Ovary (tissue), 7 donors: ENCODE measurements at regions not wholly inside any gene's neighbourhood (a gene's known extent, or its start where the extent isn't known, plus 50 kb on each side); places are given as distances from the start of the nearest gene placed in this dataset.

ENCODE experiments used
- DNase-seq, 5 donors: peaks; one replicate each; pipeline ENCODE4 v3.0.0-alpha.2; 2019 to 2020
- H3K27ac ChIP-seq, 2 donors: fragments of 200-600 bp; one replicate each; pipeline versions ENCODE4 v1.5.1 to v1.8.0; 2019 to 2022
- H3K27me3 ChIP-seq: fragments of 200-600 bp; one replicate; pipeline ENCODE4 v1.8.0; 2022
- H3K36me3 ChIP-seq: fragments of 200-600 bp; sonication (generic); one replicate; pipeline ENCODE4 v1.5.1; 2019
- H3K4me1 ChIP-seq: one replicate; pipeline ENCODE4 v1.8.1; 2013; ENCODE audit warnings: mild to moderate bottlenecking, moderate library complexity; ENCODE audit not compliant: insufficient read depth
- H3K4me3 ChIP-seq: fragments of 200-600 bp; sonication (generic); one replicate; pipeline ENCODE4 v1.5.1; 2017
- H3K9me3 ChIP-seq, 2 donors: fragments of 200-600 bp in 1 of 2; sonication (generic) in 1 of 2; one replicate each; pipeline versions ENCODE4 v1.5.1 to v1.8.1; 2013 to 2019; ENCODE audit warnings: mild to moderate bottlenecking in 1 of 2, moderate library complexity in 1 of 2
- CTCF ChIP-seq, 3 donors: fragments of 450-650 bp in 2 of 3; fragments of 200-600 bp in 1 of 3; IDR thresholded peaks; one replicate each; pipeline versions ENCODE4 v1.5.1 to v1.8.0; 2016 to 2022; ENCODE audit warnings: antibody characterized with exemption in 3 of 3, mild to moderate bottlenecking in 1 of 3
- EP300 ChIP-seq: sonication (generic); formaldehyde crosslinking; IDR thresholded peaks from one replicate; pipeline ENCODE4 v1.6.1; 2017; ENCODE audit warnings: antibody characterized with exemption
- POLR2A ChIP-seq: fragments of 450-650 bp; IDR thresholded peaks from one replicate; pipeline ENCODE4 v1.6.1; 2017; ENCODE audit warnings: antibody characterized with exemption, mild to moderate bottlenecking, moderate library complexity
- WGBS, 3 donors: extraction: QIAGEN DNeasy Blood & Tissue Kit in 1 of 3; methylation state at CpG; one replicate each; pipeline versions ENCODE4 v1.1.5 to v1.1.7; 2013 to 2017; 5-methylcytosine and 5-hydroxymethylcytosine counted together
- intact Hi-C, 4 donors: fragments of 100-400 bp; cut with DNase I; formaldehyde crosslinking; loops; one replicate each; pipeline versions ENCODE4 v1.11.0 to v1.15.1; 2022 to 2023
- donor health status: DM: no; HTN: no; CAD: no; lungs with moderate emphysema.
- donor health status: DM: no; HTN: no; CAD: no.
- donor health status: Bipolar disorder and iron deficiency.
- donor health status: DM: no; HTN: no; CAD: no.
- donor health status: DM: yes; HTN: yes; CAD: no.

- Histone ChIP-seq H3K9me3 (no peaks in the 10 kb centered on the region), H3K4me1 (peaks cover 7% of the 10 kb centered on the region), H3K27ac (no peak overlapping the region), H3K36me3 (no peaks in the 10 kb centered on the region), H3K4me3 (no peak overlapping the region), H3K27me3 (no peaks in the 10 kb centered on the region)
- WGBS, 3 donors, result 91 to 98% (median 97%) methylated on average over 1 of the region's 1 CpG
- intact Hi-C loops, result no loop called here
- DNase-seq, result no peak
- TF ChIP-seq EP300, result no peak
- TF ChIP-seq POLR2A, result no peak
- TF ChIP-seq CTCF (IDR thresholded peaks at IDR 0.05), result no peak
Measured at GRCh38 chr6:140175486-140175885, 801.0 kb upstream of the CITED2 start.

- 96 to 100% (median 96%) methylated on average over 2 of the region's 2 CpGs for WGBS, 3 donors
- Histone ChIP-seq H3K27ac (no peak overlapping the region), H3K36me3 (no peaks in the 10 kb centered on the region), H3K27me3 (no peaks in the 10 kb centered on the region), H3K9me3 (no peaks in the 10 kb centered on the region), H3K4me1 (peaks cover 7% of the 10 kb centered on the region), H3K4me3 (no peak overlapping the region)
- DNase-seq, result no peak
- intact Hi-C loops, result no loop called here
- TF ChIP-seq POLR2A (no peak), CTCF (IDR thresholded peaks at IDR 0.05) (no peak), EP300 (no peak)
Measured at GRCh38 chr6:140174524-140174923, 800.1 kb upstream of the CITED2 start.

GRCh38 chr6:140168365-140168764, 793.9 kb upstream of the CITED2 start:
- Histone ChIP-seq H3K9me3 (no peaks in the 10 kb centered on the region), H3K4me1 (no peaks in the 10 kb centered on the region), H3K36me3 (no peaks in the 10 kb centered on the region), H3K27ac (no peak overlapping the region), H3K4me3 (no peak overlapping the region), H3K27me3 (no peaks in the 10 kb centered on the region)
- intact Hi-C loops, result no loop called here
- no peak for DNase-seq
- TF ChIP-seq POLR2A (no peak), EP300 (no peak), CTCF (IDR thresholded peaks at IDR 0.05) (no peak)
- 96 to 98% (median 97%) methylated on average over 3 of the region's 3 CpGs for WGBS, 3 donors

- 94 to 97% (median 95%) methylated on average over 1 of the region's 1 CpG for WGBS, 3 donors
- intact Hi-C loops, result no loop called here
- Histone ChIP-seq H3K4me3 (no peak overlapping the region), H3K4me1 (no peaks in the 10 kb centered on the region), H3K36me3 (no peaks in the 10 kb centered on the region), H3K27me3 (no peaks in the 10 kb centered on the region), H3K9me3 (no peaks in the 10 kb centered on the region), H3K27ac (no peak overlapping the region)
- DNase-seq, result no peak
- TF ChIP-seq EP300 (no peak), CTCF (IDR thresholded peaks at IDR 0.05) (no peak), POLR2A (no peak)
Measured at GRCh38 chr6:140160909-140161308, 786.5 kb upstream of the CITED2 start.

- Histone ChIP-seq H3K4me3 (no peak overlapping the region), H3K4me1 (no peaks in the 10 kb centered on the region), H3K36me3 (no peaks in the 10 kb centered on the region), H3K9me3 (no peaks in the 10 kb centered on the region), H3K27ac (no peak overlapping the region), H3K27me3 (no peaks in the 10 kb centered on the region)
- TF ChIP-seq POLR2A, result no peak
- no peak for TF ChIP-seq EP300
- TF ChIP-seq CTCF (IDR thresholded peaks at IDR 0.05), result no peak
- WGBS, 3 donors, result 91 to 97% (median 93%) methylated on average over 3 of the region's 3 CpGs
- intact Hi-C loops, result no loop called here
- no peak for DNase-seq
Measured at GRCh38 chr6:140160494-140160893, 786.0 kb upstream of the CITED2 start.
